ENCODE measurements at regions not wholly inside any gene's neighbourhood (a gene's known extent, or its start where the extent isn't known, plus 50 kb on each side); places are given as distances from the start of the nearest gene placed in this dataset.

- DNase-seq = no peak
These were observed 407.2 kb upstream of the NETO1 start for GRCh38 chr18:73274812-73275621.

DNA sequence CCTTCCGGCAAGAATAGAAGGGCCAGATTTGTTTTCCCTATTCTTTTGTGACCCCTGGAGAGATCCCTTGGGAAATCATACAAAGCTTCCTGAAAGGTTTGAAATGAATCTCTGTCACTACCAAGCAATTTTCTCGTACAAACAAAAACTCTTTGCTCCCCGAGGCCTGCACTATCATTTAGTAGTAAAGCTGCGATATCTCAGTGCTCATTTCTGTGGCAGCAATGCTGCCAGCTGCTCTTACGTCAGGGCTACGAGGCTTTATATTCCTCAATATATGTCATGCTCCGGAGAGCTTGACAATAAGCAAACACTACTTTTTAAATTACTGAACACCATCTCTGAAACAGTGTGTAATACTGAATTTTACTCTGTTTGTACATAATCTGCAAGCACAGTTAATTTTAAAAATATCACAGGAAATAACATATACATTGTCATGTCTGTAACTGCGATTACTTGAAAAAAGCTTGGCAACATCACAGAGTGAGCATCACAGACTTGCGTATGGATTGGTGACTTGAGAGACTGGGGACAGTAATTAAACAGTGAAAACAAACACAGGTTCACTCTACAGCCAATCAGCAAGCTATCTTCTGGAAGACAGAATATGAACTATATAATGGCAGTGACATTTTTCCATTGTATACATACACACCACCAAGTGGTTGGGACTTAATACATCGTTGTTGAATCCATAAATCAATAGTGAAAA is 403.3 kb upstream of the NETO1 start:
- DNase-seq = peak; percentile 13

DNA sequence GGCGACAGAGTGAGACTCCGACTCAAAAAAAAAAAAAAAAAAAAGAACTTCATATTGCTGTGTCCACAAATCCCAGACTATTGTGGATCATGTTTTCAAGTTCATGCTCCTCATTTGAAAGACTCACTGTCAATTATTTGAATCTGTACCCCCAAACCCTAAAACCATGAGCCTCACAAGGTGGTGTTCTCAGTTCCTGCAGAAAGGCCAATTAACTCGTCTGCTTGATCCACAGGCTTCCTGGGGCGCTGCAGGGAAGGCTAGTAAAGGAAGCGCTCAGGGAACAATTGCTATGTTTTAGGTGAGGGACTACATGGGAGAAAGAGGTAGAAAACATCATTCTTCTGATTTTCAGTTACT is 396.8 kb upstream of the NETO1 start:
- no peak for DNase-seq

DNA sequence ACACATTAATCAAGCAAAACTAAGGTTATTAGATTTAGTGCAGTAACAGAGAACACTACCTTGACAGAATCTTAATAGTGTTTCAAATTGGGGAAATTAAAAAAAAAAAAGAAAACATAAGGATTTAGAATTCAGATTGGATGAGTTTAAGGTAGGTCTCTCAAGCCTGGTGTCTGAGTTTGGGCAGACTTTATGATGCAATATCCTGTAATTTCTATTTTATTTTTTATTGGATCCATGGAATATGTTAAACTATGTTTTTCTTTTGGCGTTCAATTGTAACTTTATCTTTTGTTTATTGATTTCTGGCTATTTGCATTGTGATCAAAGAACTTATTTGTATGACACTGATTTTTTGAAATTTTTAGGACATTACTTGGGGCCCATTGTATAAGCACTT is 394.1 kb upstream of the NETO1 start:
- no peak for DNase-seq

DNA sequence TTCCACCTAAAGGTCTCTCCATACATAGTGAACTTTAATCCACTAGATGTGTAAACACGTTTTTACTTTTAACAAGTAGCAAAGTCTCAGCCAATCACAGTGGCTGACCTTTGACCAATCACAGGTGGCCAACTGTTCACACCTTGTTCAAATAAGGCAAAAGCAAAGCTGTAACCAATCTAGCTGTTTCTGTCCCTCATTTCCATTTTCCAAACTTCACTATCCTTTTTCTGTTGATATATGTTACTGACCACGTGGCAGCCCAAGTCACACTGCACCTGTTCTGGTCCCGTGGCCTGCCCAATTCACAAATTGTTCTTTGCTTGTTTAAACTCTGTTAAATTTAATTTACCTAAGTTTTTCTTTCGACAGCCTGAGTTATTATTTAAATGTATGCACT is 393.5 kb upstream of the NETO1 start:
- DNase-seq = no peak

GRCh38 chr18:73258375-73259087 is 390.7 kb upstream of the NETO1 start:
- no peak for DNase-seq

DNA sequence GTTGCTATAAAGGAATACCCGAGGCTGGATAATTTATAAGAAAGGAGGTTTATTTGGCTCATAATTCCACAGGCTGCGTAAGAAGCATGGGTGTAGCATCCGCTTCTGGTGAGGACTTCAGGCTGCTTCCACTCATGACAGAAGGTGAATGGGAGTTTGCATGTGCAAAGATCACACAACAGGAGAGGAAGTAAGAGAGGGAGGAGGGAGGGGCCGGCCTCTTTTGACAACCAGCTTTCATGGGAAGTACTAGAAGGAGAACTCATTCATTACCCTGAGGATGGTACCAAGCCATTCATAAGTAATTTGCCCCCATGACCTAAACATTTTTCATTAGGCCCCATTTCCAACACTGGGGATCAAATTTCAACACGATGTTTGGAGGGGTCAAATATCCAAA is 386.8 kb upstream of the NETO1 start:
- no peak for DNase-seq

GRCh38 chr18:73249030-73249429 is 381.2 kb upstream of the NETO1 start:
- DNase-seq = no peak

DNA sequence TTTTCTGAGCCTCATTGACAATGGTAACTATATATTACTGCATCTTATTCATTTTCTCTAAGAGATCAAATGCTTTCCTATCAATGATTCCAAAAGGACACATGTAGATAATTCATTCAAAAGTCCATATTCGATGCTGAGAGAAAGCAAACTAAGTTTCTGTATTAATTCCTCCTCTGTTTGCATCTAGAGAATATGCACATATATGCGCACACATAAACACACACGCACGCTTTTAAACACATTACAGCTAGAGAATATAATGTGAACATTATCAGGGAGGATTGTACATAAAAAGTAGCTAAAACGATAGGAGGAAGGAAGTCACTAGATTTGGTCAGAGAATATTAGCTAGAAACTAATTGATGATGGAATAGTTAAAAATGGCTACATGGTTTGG is 379.0 kb upstream of the NETO1 start:
- DNase-seq = no peak

DNA sequence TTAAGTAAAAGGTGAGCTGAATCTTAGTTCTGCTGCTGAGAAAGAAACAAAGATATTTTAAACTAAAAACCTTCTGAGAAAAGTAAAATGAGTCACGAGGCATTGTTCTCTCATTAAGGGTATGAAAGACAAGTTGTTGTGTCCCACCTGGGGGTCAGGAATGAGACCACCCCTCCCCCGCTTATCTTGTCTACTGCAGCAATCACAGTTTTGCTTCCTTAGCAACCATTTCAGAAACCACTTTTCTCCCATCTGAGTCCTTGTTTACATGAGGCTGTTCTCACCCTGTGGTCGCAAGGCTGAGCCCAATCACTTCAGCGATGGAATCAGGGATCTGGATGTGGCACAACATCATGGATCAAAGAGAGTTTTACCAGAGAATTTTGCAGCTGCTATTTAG is 377.6 kb upstream of the NETO1 start:
- DNase-seq = no peak

- no peak for DNase-seq
These were observed 376.6 kb upstream of the NETO1 start for GRCh38 chr18:73244401-73244800.

- no peak for DNase-seq
These were observed 373.1 kb upstream of the NETO1 start for GRCh38 chr18:73240899-73241298.

GRCh38 chr18:73235921-73236320 is 368.1 kb upstream of the NETO1 start:
- DNase-seq = no peak

GRCh38 chr18:73235491-73235890 is 367.7 kb upstream of the NETO1 start:
- no peak for DNase-seq

- no peak for DNase-seq
These were observed 365.1 kb upstream of the NETO1 start for GRCh38 chr18:73232933-73233332.

DNA sequence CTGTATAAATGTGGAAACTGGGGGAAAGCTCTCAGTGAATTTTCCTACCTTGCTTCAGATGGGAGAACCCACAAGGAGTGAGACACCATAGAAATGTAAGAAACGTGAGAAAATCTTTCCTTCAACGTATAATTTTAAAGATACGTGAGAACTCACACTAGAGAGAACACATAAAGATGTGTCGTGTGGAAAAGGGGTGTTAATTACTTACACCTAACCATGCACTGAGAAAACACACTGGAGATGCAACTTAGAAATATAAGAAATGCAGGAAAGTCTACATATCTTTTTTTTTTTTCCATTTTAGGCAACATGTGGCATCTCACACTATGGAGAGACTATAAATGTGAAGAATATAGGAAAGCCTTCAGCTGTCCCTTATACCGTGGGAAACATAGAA is 352.9 kb upstream of the NETO1 start:
- no peak for DNase-seq

DNA sequence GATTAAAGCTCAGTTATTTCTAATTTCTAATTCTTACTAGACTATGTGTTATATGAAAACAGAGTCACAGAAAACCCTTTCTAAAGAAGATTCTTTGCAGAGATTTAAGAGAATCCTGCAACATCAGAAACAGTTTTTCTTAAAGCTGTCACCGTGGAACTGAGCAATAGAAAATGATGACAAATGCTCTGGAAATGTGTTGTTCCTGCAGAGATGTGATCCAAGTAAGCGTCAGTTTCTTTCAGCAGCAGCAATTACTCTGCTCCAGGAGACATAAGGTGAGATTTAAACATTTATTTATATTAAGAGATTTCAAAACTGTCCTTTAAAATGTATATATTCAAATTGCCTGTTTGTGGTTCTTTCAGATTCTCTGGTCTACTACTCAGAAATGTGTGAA is 350.5 kb upstream of the NETO1 start:
- DNase-seq = no peak

GRCh38 chr18:73214970-73215369 is 347.2 kb upstream of the NETO1 start:
- DNase-seq = no peak

GRCh38 chr18:73212442-73212841 is 344.7 kb upstream of the NETO1 start:
- DNase-seq = no peak

DNA sequence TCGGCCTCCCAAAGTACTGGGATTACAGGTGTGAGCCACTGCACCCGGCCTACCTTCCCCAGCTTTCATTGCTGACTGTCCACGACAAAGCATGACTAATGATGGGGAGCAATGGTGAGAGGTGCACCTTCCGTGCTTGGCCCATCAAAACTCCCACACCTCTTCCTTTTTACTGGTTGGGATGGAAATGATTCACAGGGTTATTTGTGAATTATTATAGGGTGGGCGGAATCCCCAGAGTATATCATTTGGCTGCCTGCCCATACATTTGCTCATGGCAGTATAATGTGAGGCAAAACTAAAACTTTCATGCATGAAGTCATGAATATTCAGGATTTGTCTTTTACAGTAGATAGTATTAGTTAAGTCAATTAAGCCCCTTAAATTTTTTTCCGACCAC is 334.2 kb upstream of the NETO1 start:
- DNase-seq = no peak

DNA sequence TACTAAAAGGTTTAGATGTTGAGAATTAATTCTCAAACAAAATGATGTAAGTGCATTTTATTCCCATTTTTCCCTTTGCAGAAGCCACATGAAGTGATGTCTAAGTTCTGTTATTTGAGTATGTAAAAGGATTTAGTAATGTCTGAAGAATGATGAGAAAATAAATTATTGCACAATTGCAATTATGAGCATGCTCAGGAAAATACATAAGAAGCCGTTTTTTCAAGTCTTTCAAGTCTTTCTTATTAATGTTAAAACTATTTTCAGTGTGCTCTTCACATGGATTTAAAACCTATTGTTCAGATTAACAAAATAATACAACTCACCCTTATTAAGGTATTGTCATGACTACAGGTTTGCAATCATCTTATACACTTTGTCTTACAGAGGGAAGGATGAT is 331.4 kb upstream of the NETO1 start:
- DNase-seq = no peak

GRCh38 chr18:73189718-73190117 is 321.9 kb upstream of the NETO1 start:
- no peak for DNase-seq

GRCh38 chr18:73168236-73168635 is 300.4 kb upstream of the NETO1 start:
- DNase-seq = no peak

DNA sequence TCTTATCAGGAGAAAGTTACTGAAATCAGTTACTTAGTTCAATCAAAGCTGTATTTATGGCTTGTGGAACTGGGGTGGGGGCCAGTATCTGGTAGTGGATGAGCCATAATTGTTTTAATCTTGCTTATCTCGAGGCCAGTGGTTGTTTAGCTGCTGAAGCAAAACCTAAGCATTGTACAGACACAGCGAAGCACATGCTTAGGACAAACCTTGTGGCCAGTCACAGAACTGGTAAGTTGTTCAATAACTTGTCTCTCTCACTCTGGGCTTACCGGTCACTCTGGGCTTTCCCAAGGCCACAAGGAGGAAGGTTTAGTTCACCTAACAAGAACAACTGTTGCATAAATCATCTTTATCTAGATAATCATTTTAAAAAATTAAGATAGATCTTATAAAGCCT is 296.6 kb upstream of the NETO1 start:
- no peak for DNase-seq
